SK-N-MC (cell line): ENCODE measurements at regions not wholly inside any gene's neighbourhood (a gene's known extent, or its start where the extent isn't known, plus 50 kb on each side); places are given as distances from the start of the nearest gene placed in this dataset.

Experiments
- DNase-seq: peaks from one replicate; pipeline ENCODE4 v3.0.0-alpha.2; 2011; ENCODE audit warnings: low read depth, low spot score
- H3K27ac ChIP-seq: fragments of 200-600 bp; sonication (generic); 2 replicates; pipeline ENCODE4 v1.5.1; 2016; ENCODE audit warnings: mixed run types
- H3K36me3 ChIP-seq: fragments of 200-600 bp; sonication (generic); 2 replicates; pipeline ENCODE4 v1.6.1; 2017; ENCODE audit warnings: antibody characterized with exemption, low read length, mixed read lengths; ENCODE audit not compliant: insufficient read depth
- H3K4me3 ChIP-seq: fragments of 200-600 bp; sonication (generic); 2 replicates; pipeline ENCODE4 v1.5.1; 2016
- H3K9ac ChIP-seq: fragments of 200-600 bp; sonication (generic); 2 replicates; pipeline ENCODE4 v1.8.0; 2017; ENCODE audit warnings: mixed run types, mixed read lengths; ENCODE audit not compliant: insufficient read length
- H3K9me3 ChIP-seq: fragments of 200-600 bp; sonication (generic); 2 replicates; pipeline ENCODE4 v1.6.1; 2017; ENCODE audit warnings: low read depth, mild to moderate bottlenecking, antibody characterized with exemption, low read length, moderate library complexity, mixed read lengths
- EZH2 ChIP-seq: fragments of 200-600 bp; sonication (generic); IDR thresholded peaks from one replicate; pipeline ENCODE4 v1.6.1; 2017; ENCODE audit warnings: antibody characterized with exemption
- FOXP2 ChIP-seq: optimal IDR thresholded peaks from 2 replicates; pipeline ENCODE3; 2011; ENCODE audit warnings: mild to moderate bottlenecking, moderate library complexity; ENCODE audit not compliant: insufficient read depth; ENCODE audit errors: extremely low read length, control extremely low read depth
- POLR2AphosphoS5 ChIP-seq: IDR thresholded peaks from 2 replicates; pipeline ENCODE4 v1.6.1; 2012; ENCODE audit warnings: mild to moderate bottlenecking, low read depth, low read length, borderline replicate concordance

GRCh38 chr1:87398641-87399040 lies 70.0 kb downstream of the LMO4 start:
- Histone ChIP-seq H3K27ac (no peak overlapping the region), H3K36me3 (no peaks in the 10 kb centered on the region), H3K4me3 (no peak overlapping the region), H3K9ac (no peak overlapping the region), H3K9me3 (no peaks in the 10 kb centered on the region)
- no peak for TF ChIP-seq EZH2
- no peak for TF ChIP-seq POLR2AphosphoS5
- no peak for TF ChIP-seq FOXP2
- DNase-seq: no peak

GRCh38 chr1:87399264-87399663 lies 70.6 kb downstream of the LMO4 start:
- Histone ChIP-seq H3K9ac (no peak overlapping the region), H3K36me3 (no peaks in the 10 kb centered on the region), H3K9me3 (no peaks in the 10 kb centered on the region), H3K4me3 (no peak overlapping the region), H3K27ac (no peak overlapping the region)
- DNase-seq: no peak
- TF ChIP-seq POLR2AphosphoS5 (no peak), FOXP2 (no peak), EZH2 (no peak)

GRCh38 chr1:87399701-87400100 lies 71.0 kb downstream of the LMO4 start:
- H3K27ac ChIP-seq: no peak overlapping the region
- DNase-seq: no peak

GRCh38 chr1:87400813-87401212 lies 72.1 kb downstream of the LMO4 start:
- no peak for DNase-seq
- Histone ChIP-seq H3K4me3 (no peak overlapping the region), H3K27ac (no peak overlapping the region), H3K9me3 (no peaks in the 10 kb centered on the region), H3K9ac (no peak overlapping the region), H3K36me3 (no peaks in the 10 kb centered on the region)
- TF ChIP-seq EZH2 (no peak), POLR2AphosphoS5 (no peak), FOXP2 (no peak)

More at GRCh38 chr1:87399701-87400100, 71.0 kb downstream of the LMO4 start:
- TF ChIP-seq FOXP2 (no peak), EZH2 (no peak), POLR2AphosphoS5 (no peak)
- H3K4me3 ChIP-seq: no peak overlapping the region
- no peaks in the 10 kb centered on the region for H3K9me3 ChIP-seq
- H3K9ac ChIP-seq: no peak overlapping the region
- no peaks in the 10 kb centered on the region for H3K36me3 ChIP-seq

GRCh38 chr1:87402241-87403002 lies 73.7 kb downstream of the LMO4 start:
- H3K27ac ChIP-seq: 0 out of 2 replicates have a peak overlapping the region, but pooled peaks have one; percentile 32
- H3K36me3 ChIP-seq: no peaks in the 10 kb centered on the region
- H3K4me3 ChIP-seq: peak overlapping the region; percentile 21
- H3K9ac ChIP-seq: no peak overlapping the region
- peak; percentile 92 for DNase-seq
- H3K9me3 ChIP-seq: no peaks in the 10 kb centered on the region
- TF ChIP-seq EZH2 (no peak), POLR2AphosphoS5 (peak; percentile 77; the same call in 1 of the 2 replicates), FOXP2 (no peak)

- H3K9ac ChIP-seq: no peak overlapping the region
- no peak for DNase-seq
- TF ChIP-seq EZH2 (no peak), FOXP2 (no peak), POLR2AphosphoS5 (no peak)
- no peaks in the 10 kb centered on the region for H3K36me3 ChIP-seq
- no peak overlapping the region for H3K4me3 ChIP-seq
- no peaks in the 10 kb centered on the region for H3K9me3 ChIP-seq
- H3K27ac ChIP-seq: no peak overlapping the region
These were observed 74.6 kb downstream of the LMO4 start for GRCh38 chr1:87403061-87403820.

- Histone ChIP-seq H3K36me3 (no peaks in the 10 kb centered on the region), H3K4me3 (no peak overlapping the region), H3K9me3 (no peaks in the 10 kb centered on the region), H3K27ac (no peak overlapping the region), H3K9ac (no peak overlapping the region)
- no peak for DNase-seq
- TF ChIP-seq FOXP2 (no peak), POLR2AphosphoS5 (no peak), EZH2 (no peak)
These were observed 75.6 kb downstream of the LMO4 start for GRCh38 chr1:87404296-87404695.

GRCh38 chr1:87408665-87409248 lies 80.1 kb downstream of the LMO4 start:
- H3K9ac ChIP-seq: no peak overlapping the region
- H3K36me3 ChIP-seq: no peaks in the 10 kb centered on the region
- no peak for DNase-seq
- no peaks in the 10 kb centered on the region for H3K9me3 ChIP-seq
- peak overlapping the region; percentile 39; the same call in 1 of the 2 replicates for H3K4me3 ChIP-seq
- H3K27ac ChIP-seq: no peak overlapping the region
- no peak for TF ChIP-seq FOXP2
- TF ChIP-seq EZH2: no peak
- TF ChIP-seq POLR2AphosphoS5: no peak
